Peyer's patch (tissue), 4 donors: ENCODE measurements at regions not wholly inside any gene's neighbourhood (a gene's known extent, or its start where the extent isn't known, plus 50 kb on each side); places are given as distances from the start of the nearest gene placed in this dataset.

Source experiments
- DNase-seq, 3 donors: peaks; one replicate each; pipeline ENCODE4 v3.0.0-alpha.2; 2017 to 2019
- H3K27ac ChIP-seq, 4 donors: fragments of 200-600 bp; sonication (generic); one replicate each; pipeline ENCODE4 v1.5.1; 2016 to 2019
- H3K27me3 ChIP-seq, 2 donors: fragments of 200-600 bp; sonication (generic); one replicate each; pipeline ENCODE4 v1.5.1; 2019
- H3K36me3 ChIP-seq, 3 donors: fragments of 200-600 bp; sonication (generic); one replicate each; pipeline ENCODE4 v1.5.1; 2016 to 2019
- H3K4me1 ChIP-seq, 4 donors: fragments of 200-600 bp; sonication (generic); one replicate each; pipeline ENCODE4 v1.5.1; 2016 to 2019
- H3K4me3 ChIP-seq, 4 donors: fragments of 200-600 bp; sonication (generic); 1 replicate in 3 of 4; 2 replicates in 1 of 4; pipeline ENCODE4 v1.5.1; 2016 to 2019; ENCODE audit warnings: mild to moderate bottlenecking in 1 of 4
- H3K9me3 ChIP-seq, 4 donors: fragments of 200-600 bp; sonication (generic); one replicate each; pipeline ENCODE4 v1.5.1; 2016 to 2019; ENCODE audit warnings: mild to moderate bottlenecking in 1 of 4
- CTCF ChIP-seq, 6 experiments: fragments of 450-650 bp in 4 of 6; fragments of 200-600 bp in 2 of 6; sonication (generic) in 1 of 6; IDR thresholded peaks; one replicate each; pipeline ENCODE4 v1.5.1; 2017 to 2019; ENCODE audit warnings: antibody characterized with exemption in 6 of 6, mild to moderate bottlenecking in 3 of 6, moderate library complexity in 1 of 6
- POLR2A ChIP-seq, 2 donors: fragments of 450-650 bp; IDR thresholded peaks; one replicate each; pipeline ENCODE4 v1.5.1; 2017; ENCODE audit warnings: antibody characterized with exemption in 2 of 2, mild to moderate bottlenecking in 2 of 2, moderate library complexity in 2 of 2

GRCh38 chr1:36708587-36708986 lies 225.9 kb upstream of the CSF3R start:
- H3K4me3 ChIP-seq: no peak overlapping the region
- no peaks in the 10 kb centered on the region for H3K9me3 ChIP-seq
- H3K27me3 ChIP-seq: no peaks in the 10 kb centered on the region
- DNase-seq: no peak
- no peak overlapping the region for H3K27ac ChIP-seq
- H3K36me3 ChIP-seq: no peaks in the 10 kb centered on the region
- H3K4me1 ChIP-seq: no peaks in the 10 kb centered on the region
- TF ChIP-seq POLR2A (IDR thresholded peaks at IDR 0.05): no peak
- TF ChIP-seq CTCF (IDR thresholded peaks at IDR 0.05): no peak

GRCh38 chr1:36707221-36707620 lies 224.5 kb upstream of the CSF3R start:
- no peak for TF ChIP-seq POLR2A (IDR thresholded peaks at IDR 0.05)
- TF ChIP-seq CTCF (IDR thresholded peaks at IDR 0.05): no peak
- Histone ChIP-seq H3K27me3 (no peaks in the 10 kb centered on the region), H3K27ac (no peak overlapping the region), H3K4me3 (no peak overlapping the region), H3K9me3 (no peaks in the 10 kb centered on the region), H3K36me3 (no peaks in the 10 kb centered on the region), H3K4me1 (no peaks in the 10 kb centered on the region)
- no peak for DNase-seq

- TF ChIP-seq POLR2A (IDR thresholded peaks at IDR 0.05): no peak
- no peak for TF ChIP-seq CTCF (IDR thresholded peaks at IDR 0.05)
- no peak overlapping the region for H3K27ac ChIP-seq
- DNase-seq: no peak
- no peaks in the 10 kb centered on the region for H3K27me3 ChIP-seq
- no peak overlapping the region for H3K4me3 ChIP-seq
- no peaks in the 10 kb centered on the region for H3K4me1 ChIP-seq
- H3K36me3 ChIP-seq: no peaks in the 10 kb centered on the region
- no peaks in the 10 kb centered on the region for H3K9me3 ChIP-seq
Measured at GRCh38 chr1:36706416-36706815, 223.7 kb upstream of the CSF3R start.

GRCh38 chr1:36705629-36706028 lies 222.9 kb upstream of the CSF3R start:
- H3K4me3 ChIP-seq: no peak overlapping the region
- TF ChIP-seq POLR2A (IDR thresholded peaks at IDR 0.05) (no peak), CTCF (IDR thresholded peaks at IDR 0.05) (no peak)
- no peaks in the 10 kb centered on the region for H3K4me1 ChIP-seq
- DNase-seq: no peak
- H3K36me3 ChIP-seq: no peaks in the 10 kb centered on the region
- H3K27ac ChIP-seq: no peak overlapping the region
- no peaks in the 10 kb centered on the region for H3K9me3 ChIP-seq
- H3K27me3 ChIP-seq: no peaks in the 10 kb centered on the region

- H3K4me1 ChIP-seq: no peaks in the 10 kb centered on the region
- H3K27me3 ChIP-seq: no peaks in the 10 kb centered on the region
- DNase-seq: peak; percentile 32 to 82 (median 77)
- no peaks in the 10 kb centered on the region for H3K9me3 ChIP-seq
- H3K27ac ChIP-seq: no peak overlapping the region
- H3K4me3 ChIP-seq: no peak overlapping the region
- H3K36me3 ChIP-seq: no peaks in the 10 kb centered on the region
- TF ChIP-seq POLR2A (IDR thresholded peaks at IDR 0.05): no peak
- peak; percentile 54 to 82 (median 78) for TF ChIP-seq CTCF (IDR thresholded peaks at IDR 0.05)
Measured at GRCh38 chr1:36703526-36704208, 221.0 kb upstream of the CSF3R start.

- Histone ChIP-seq H3K4me3 (no peak overlapping the region), H3K4me1 (no peaks in the 10 kb centered on the region), H3K27me3 (no peaks in the 10 kb centered on the region), H3K9me3 (no peaks in the 10 kb centered on the region), H3K36me3 (no peaks in the 10 kb centered on the region), H3K27ac (no peak overlapping the region)
- DNase-seq: no peak
- TF ChIP-seq POLR2A (IDR thresholded peaks at IDR 0.05) (no peak), CTCF (IDR thresholded peaks at IDR 0.05) (no peak)
Measured at GRCh38 chr1:36702963-36703362, 220.2 kb upstream of the CSF3R start.
